ENCODE measurements at regions not wholly inside any gene's neighbourhood (a gene's known extent, or its start where the extent isn't known, plus 50 kb on each side); places are given as distances from the start of the nearest gene placed in this dataset.

DNA sequence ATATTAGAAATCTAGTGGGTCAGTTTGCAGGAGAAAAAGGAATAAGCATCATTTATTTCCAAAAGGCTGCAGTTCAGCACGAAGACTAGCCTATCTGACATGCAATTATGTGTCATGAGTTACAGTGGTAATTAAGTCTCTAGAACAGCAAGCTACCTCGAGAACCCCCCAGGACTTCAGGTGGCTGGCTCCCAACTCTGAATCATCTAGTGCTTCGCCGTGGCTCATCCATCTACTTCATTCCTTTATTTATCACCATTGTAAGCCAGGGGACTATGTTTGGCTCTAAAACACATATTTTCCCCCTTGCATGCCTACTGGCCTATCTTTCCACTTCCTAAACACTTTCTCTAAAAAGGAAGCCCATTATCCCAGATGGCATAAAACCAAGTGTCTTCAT, 121.6 kb downstream of the TXNL1 start (continued):
- TF ChIP-seq CTBP2 (IDR thresholded peaks at IDR 0.05; ENCODE audit: borderline replicate concordance, insufficient read depth, insufficient read length, low read length) (no peak), POLR2AphosphoS5 (IDR thresholded peaks at IDR 0.05; ENCODE audit: low read depth, low read length) (no peak), CBX8 (IDR thresholded peaks at IDR 0.05; ENCODE audit: borderline replicate concordance, low read depth, low read length) (no peak), KDM5A (IDR thresholded peaks at IDR 0.05; ENCODE audit: low read length) (no peak), GTF2F1 (IDR thresholded peaks at IDR 0.05; ENCODE audit: borderline replicate concordance, low read depth, low read length) (no peak)
- TF ChIP-seq, protein P1, sequence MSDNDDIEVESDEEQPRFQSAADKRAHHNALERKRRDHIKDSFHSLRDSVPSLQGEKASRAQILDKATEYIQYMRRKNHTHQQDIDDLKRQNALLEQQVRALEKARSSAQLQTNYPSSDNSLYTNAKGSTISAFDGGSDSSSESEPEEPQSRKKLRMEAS (IDR thresholded peaks at IDR 0.05) = no peak

Data from H1 (cell line).